ENCODE measurements at regions not wholly inside any gene's neighbourhood (a gene's known extent, or its start where the extent isn't known, plus 50 kb on each side); places are given as distances from the start of the nearest gene placed in this dataset.
"Not testable (repeated sequence)": the region's sequence is repeated elsewhere in the genome, so short reads cannot be mapped to it uniquely, and the experiment has no call there.

- DNase-seq (ENCODE audit: low spot score): no peak
Measured at GRCh38 chr22:48301421-48301820, 1526.3 kb downstream of the BRD1 start.

GRCh38 chr22:48300877-48301276 is 1526.8 kb downstream of the BRD1 start:
- no peak for DNase-seq (ENCODE audit: low spot score)

- DNase-seq (ENCODE audit: low spot score): no peak
Measured at GRCh38 chr22:48299801-48300200, 1527.9 kb downstream of the BRD1 start.

DNA sequence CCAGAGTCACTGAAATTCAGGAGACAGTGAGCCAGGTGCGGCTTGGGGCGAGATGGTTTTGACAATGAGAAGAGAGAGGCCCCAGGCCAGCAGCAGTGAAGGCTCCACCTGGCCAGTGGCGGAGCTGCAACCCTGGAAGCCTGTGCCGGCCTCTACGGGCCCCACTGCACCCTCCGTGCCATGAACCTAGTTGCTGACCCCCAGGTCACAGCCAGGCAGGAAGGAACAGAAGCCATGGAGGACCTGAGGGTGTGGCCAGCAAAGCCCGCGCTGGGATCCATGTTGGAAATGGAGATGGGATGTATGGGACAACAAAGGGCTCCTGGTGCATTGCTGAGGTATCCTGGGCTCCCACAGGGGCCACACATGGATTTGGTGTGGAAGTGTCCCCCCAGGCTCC is 1528.5 kb downstream of the BRD1 start:
- no peak for DNase-seq (ENCODE audit: low spot score)

DNA sequence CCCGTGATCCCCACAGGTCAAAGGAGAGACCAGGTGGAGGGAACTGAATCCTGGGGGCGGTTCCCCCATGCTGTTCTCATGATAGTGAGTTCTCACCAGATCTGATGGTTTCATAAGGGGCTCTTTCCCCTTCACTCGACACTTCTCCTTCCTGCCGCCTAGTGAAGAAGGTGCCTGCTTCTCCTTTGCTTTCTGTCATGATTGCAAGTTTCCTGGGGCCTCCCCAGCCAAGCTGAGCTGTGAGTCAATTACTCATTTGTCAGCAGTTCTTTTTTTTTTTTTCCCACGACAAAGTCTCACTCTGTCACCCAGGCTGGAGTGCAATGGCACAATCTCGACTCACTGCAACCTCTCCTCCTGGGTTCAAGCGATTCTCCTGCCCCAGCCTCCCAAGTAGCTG is 1530.4 kb downstream of the BRD1 start:
- no peak for DNase-seq (ENCODE audit: low spot score)

DNA sequence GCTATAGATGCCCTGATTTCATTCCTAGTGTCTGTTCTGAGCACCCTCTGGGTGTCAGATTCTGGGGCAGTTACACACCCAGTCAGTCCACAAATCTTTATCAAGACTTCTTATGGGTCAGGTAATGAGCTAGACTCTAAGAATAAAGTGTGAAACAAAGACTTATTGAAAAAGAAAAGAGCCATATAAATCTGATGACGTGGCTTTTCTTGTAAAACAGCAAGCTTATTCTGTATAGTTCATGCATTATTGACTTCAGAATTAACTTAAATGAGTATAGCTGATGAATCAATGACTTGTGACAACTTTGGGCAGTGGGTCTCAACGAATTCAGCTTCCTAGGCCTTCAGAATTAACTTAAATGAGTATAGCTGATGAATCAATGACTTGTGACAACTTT is 1527.5 kb downstream of the TBC1D22A start:
- DNase-seq (ENCODE audit: low spot score): not testable (repeated sequence)

DNA sequence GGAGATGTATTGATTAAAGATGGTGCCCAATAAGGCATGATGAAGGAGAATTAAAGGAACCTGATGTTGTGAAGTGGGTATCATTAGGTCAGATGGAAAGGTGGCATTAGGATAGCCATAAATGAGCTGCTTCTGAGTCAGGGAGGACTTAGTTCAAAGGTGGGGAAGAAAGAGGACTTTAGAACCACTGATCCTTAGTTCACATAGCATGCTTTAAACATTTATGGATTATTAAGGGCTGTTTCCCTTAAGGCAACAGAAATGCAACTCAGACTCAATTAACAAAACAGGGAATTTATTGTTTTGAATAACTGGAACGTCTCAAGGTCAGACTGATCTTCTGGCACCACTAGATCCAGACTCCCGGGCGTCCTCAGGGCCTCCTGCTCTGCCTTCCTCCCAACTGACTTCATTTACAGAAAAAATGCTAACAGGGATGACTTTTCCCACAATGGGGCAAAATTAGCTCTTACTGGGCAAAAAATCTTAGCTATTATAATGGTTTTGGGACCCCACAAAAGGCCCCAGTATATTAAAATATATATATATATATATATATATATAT is 1526.0 kb downstream of the TBC1D22A start:
- no peak for DNase-seq (ENCODE audit: low spot score)

- no peak for DNase-seq (ENCODE audit: low spot score)
Measured at GRCh38 chr22:48287031-48287430, 1524.6 kb downstream of the TBC1D22A start.

- DNase-seq (ENCODE audit: low spot score): no peak
Measured at GRCh38 chr22:48284671-48285070, 1522.2 kb downstream of the TBC1D22A start.

DNA sequence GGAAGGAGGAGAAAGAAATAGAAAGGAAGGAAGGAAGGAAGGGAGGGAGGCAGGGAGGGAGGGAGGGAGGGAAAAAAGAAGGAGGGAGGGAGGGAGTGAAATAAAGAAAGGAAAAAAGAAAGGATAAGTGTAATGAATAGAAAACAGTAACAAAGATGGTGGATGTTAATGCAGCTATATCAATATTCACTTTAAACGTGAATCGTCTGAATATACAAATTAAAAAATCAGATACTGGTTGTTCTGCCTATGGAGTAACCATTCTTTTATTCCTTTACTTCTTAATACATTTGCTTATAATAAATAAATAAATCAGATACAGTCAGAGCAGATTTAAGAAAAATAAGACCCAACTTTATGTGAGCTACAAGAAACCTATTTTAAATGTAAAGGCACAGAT is 1520.4 kb downstream of the TBC1D22A start:
- DNase-seq (ENCODE audit: low spot score): no peak

- DNase-seq (ENCODE audit: low spot score): no peak
Measured at GRCh38 chr22:48279461-48279756, 1517.0 kb downstream of the TBC1D22A start.

GRCh38 chr22:48278620-48279460 is 1516.4 kb downstream of the TBC1D22A start:
- DNase-seq (ENCODE audit: low spot score): no peak

GRCh38 chr22:48277868-48278581 is 1515.6 kb downstream of the TBC1D22A start:
- DNase-seq (ENCODE audit: low spot score): no peak

- DNase-seq (ENCODE audit: low spot score): no peak
Measured at GRCh38 chr22:48276994-48277867, 1514.8 kb downstream of the TBC1D22A start.

- no peak for DNase-seq (ENCODE audit: low spot score)
Measured at GRCh38 chr22:48275412-48275811, 1513.0 kb downstream of the TBC1D22A start.

GRCh38 chr22:48270731-48271130 is 1508.3 kb downstream of the TBC1D22A start:
- DNase-seq (ENCODE audit: low spot score): peak; percentile 30

- peak; percentile 83 for DNase-seq (ENCODE audit: low spot score)
Measured at GRCh38 chr22:48268771-48269552, 1506.5 kb downstream of the TBC1D22A start.

DNA sequence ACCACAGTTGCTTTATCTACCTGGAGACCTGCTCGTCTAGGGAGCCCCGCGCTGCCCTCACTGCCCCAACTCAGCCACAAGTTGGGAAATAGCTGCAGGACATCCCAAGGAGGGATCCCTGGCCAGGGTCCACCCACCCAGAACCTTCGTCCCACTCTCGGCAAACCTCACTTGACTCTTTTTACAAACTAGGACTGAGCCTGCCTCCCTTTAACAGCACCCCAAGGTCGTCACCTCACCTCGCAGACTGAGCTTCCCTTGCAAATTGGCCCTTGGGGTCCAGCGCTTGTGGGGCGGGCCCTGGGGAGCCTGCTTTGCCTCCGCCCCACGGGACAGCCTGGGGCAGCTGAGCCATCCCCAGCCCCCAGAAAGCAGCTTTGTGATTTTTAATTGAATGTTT is 1505.8 kb downstream of the TBC1D22A start:
- DNase-seq (ENCODE audit: low spot score): no peak

DNA sequence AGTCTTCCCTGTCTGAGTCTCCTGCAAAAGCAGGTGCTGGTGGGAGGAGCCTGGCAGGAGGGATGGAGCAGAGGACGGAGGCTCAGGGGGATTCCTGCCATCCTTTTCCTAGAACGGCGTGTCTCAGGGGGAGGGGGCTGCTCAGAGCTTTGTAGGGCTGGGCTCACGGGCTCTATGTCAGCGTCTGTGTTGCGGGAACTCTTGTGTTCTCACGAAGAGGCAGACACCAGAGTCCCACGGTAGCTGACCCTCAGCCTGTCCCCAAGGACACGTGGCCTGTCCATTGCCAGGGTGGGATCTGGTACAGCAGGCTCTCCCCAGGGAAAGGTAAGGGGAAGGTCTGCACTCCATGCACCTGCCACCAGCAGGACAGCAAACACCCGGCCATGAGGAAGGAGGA is 1505.2 kb downstream of the TBC1D22A start:
- no peak for DNase-seq (ENCODE audit: low spot score)

DNA sequence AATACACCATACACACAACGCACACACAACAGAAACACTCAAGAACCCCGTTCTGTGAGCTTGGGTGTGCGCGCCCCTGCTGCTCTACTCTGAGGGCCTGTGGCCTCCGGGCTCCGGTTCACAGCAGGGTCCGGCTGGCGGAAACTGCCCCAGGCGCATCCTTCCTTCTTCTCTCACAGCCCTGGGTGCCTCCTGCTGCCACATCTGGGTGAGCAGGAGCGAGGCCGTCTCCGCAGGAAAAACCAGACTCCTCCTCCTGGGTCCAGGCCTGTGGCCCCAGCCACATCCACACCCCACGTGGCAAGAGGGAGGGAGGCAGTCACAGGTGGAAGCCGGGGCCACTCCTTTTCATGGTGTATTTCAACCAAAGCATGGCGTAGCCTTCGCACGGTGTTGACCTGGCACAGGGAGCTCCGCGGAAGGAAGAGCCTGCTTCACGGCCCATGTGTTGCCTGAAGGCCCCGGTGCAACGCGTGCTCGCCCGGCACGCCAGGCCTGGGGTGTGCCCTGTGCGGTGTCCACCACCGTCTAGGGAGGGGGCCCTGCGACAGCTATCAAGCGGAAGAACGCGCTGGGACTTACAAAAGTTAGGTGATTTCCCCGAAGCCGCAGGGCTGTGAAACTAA is 1502.7 kb downstream of the TBC1D22A start:
- DNase-seq (ENCODE audit: low spot score): no peak

DNA sequence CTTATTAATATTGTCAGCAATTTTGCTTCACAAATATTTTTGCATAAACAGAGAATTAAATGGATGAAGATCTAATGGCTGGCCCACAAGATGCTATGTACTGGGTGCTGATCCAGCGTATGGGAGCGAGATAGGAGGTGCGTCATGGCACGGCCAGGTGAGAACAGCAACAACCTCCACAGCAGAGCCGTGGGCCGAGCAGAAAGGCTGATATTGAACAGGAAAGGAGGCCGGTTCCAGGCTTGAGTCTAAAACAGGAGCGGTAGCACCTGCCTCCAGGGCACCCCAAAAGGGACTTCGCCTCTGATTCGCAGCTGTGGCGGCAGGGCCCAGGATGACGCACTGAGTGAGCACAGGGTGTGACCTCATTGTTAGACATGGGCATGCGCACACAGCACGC is 1502.1 kb downstream of the TBC1D22A start:
- no peak for DNase-seq (ENCODE audit: low spot score)

Measured in SW480 (cell line).